ENCODE measurements at regions not wholly inside any gene's neighbourhood (a gene's known extent, or its start where the extent isn't known, plus 50 kb on each side); places are given as distances from the start of the nearest gene placed in this dataset.

GRCh38 chr1:221829327-221830015 is 87.6 kb upstream of the DUSP10 start:
- TF ChIP-seq CTCF (conservative IDR thresholded peaks at IDR 0.05): no peak
- no peak for TF ChIP-seq ZFX (IDR thresholded peaks at IDR 0.05)

Measured in C4-2B (cell line).